Tibial nerve (tissue), 4 donors: ENCODE measurements at regions not wholly inside any gene's neighbourhood (a gene's known extent, or its start where the extent isn't known, plus 50 kb on each side); places are given as distances from the start of the nearest gene placed in this dataset.

Experiments
- DNase-seq, 2 donors: peaks; one replicate each; pipeline ENCODE4 v3.0.0-alpha.2; 2019; ENCODE audit warnings: low spot score in 2 of 2
- H3K27ac ChIP-seq, 4 donors: fragments of 200-600 bp; sonication (generic) in 3 of 4; one replicate each; pipeline ENCODE4 v1.5.1; 2017 to 2019; ENCODE audit warnings: mild to moderate bottlenecking in 1 of 4
- H3K27me3 ChIP-seq, 2 donors: fragments of 200-600 bp; sonication (generic) in 1 of 2; one replicate each; pipeline versions ENCODE4 v1.5.1 to v1.6.0; 2017 to 2019
- H3K36me3 ChIP-seq, 3 donors: fragments of 200-600 bp; sonication (generic); one replicate each; pipeline ENCODE4 v1.5.1; 2018 to 2019
- H3K4me1 ChIP-seq, 4 donors: fragments of 200-600 bp; sonication (generic) in 3 of 4; one replicate each; pipeline ENCODE4 v1.5.1; 2017 to 2019
- H3K4me3 ChIP-seq, 4 donors: fragments of 200-600 bp; sonication (generic) in 3 of 4; one replicate each; pipeline ENCODE4 v1.5.1; 2017 to 2019; ENCODE audit warnings: mild to moderate bottlenecking in 1 of 4, moderate library complexity in 1 of 4
- H3K9me3 ChIP-seq, 4 donors: fragments of 200-600 bp; sonication (generic) in 3 of 4; one replicate each; pipeline ENCODE4 v1.5.1; 2017 to 2019
- EP300 ChIP-seq, 2 donors: sonication (generic); formaldehyde crosslinking; IDR thresholded peaks; one replicate each; pipeline ENCODE4 v1.6.1; 2017; ENCODE audit warnings: antibody characterized with exemption in 2 of 2, mild to moderate bottlenecking in 1 of 2
- POLR2A ChIP-seq, 2 donors: fragments of 450-650 bp; IDR thresholded peaks; one replicate each; pipeline ENCODE4 v1.6.1; 2017; ENCODE audit warnings: antibody characterized with exemption in 2 of 2, mild to moderate bottlenecking in 2 of 2, moderate library complexity in 2 of 2
- WGBS, 2 donors: methylation state at CpG; one replicate each; pipeline ENCODE4 v1.1.5; 2018; 5-methylcytosine and 5-hydroxymethylcytosine counted together
- TF ChIP-seq, protein P1 (sequence below), 5 experiments: fragments of 200-600 bp in 3 of 5; fragments of 450-650 bp in 2 of 5; sonication (generic) in 3 of 5; IDR thresholded peaks; one replicate each; pipeline ENCODE4 v1.5.1; 2016 to 2019; ENCODE audit warnings: antibody characterized with exemption in 5 of 5, mild to moderate bottlenecking in 3 of 5, moderate library complexity in 2 of 5

DNA sequence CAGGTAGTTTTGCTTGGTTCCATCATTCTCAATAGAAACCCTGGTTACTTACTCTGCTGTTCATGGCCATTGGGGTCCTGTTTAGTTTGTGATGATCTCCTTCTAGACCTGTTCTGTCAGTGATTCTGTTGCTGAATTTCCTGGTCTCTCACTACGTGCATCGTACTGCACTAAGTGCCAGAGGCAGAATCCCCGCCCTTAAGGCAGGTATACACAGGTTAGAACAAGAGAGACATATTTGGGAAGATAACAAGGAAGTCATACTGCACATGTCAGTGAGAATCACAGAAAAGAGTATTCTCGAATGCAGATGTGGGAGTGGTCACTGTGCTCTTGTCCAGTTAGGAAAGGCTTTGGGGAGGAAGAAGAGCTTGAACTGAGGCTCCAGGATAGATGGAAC, 148.1 kb upstream of the MYLIP start:
- TF ChIP-seq POLR2A (IDR thresholded peaks at IDR 0.05) (no peak), EP300 (IDR thresholded peaks at IDR 0.05) (no peak)
- TF ChIP-seq, protein P1, sequence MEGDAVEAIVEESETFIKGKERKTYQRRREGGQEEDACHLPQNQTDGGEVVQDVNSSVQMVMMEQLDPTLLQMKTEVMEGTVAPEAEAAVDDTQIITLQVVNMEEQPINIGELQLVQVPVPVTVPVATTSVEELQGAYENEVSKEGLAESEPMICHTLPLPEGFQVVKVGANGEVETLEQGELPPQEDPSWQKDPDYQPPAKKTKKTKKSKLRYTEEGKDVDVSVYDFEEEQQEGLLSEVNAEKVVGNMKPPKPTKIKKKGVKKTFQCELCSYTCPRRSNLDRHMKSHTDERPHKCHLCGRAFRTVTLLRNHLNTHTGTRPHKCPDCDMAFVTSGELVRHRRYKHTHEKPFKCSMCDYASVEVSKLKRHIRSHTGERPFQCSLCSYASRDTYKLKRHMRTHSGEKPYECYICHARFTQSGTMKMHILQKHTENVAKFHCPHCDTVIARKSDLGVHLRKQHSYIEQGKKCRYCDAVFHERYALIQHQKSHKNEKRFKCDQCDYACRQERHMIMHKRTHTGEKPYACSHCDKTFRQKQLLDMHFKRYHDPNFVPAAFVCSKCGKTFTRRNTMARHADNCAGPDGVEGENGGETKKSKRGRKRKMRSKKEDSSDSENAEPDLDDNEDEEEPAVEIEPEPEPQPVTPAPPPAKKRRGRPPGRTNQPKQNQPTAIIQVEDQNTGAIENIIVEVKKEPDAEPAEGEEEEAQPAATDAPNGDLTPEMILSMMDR (IDR thresholded peaks at IDR 0.05), result no peak
- Histone ChIP-seq H3K27ac (no peak overlapping the region), H3K36me3 (no peaks in the 10 kb centered on the region), H3K4me1 (no peaks in the 10 kb centered on the region), H3K4me3 (no peak overlapping the region), H3K27me3 (no peaks in the 10 kb centered on the region), H3K9me3 (no peaks in the 10 kb centered on the region)
- WGBS, 2 donors, result 86% methylated on average over 4 of the region's 4 CpGs
- DNase-seq, result no peak

DNA sequence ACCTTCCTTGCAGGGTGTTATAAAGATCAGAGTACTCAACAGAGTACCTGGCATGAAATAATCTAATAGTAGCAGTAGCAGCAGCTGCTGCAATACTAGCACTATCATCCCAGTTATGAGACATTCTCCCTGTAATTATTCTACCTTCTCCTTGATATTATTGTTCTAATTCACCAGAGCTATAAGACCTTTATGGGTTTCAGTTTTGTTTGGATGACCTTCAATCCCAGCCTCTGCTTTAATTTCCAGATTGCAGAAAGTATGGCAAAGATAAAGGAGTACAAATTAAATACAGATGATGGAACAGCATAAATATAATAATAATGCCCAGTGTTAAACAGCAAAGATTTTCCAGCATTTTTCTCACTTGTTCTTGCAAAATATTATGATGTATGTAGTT, 150.5 kb upstream of the MYLIP start:
- no peaks in the 10 kb centered on the region for H3K27me3 ChIP-seq
- no peak overlapping the region for H3K27ac ChIP-seq
- TF ChIP-seq POLR2A (IDR thresholded peaks at IDR 0.05) (no peak), EP300 (IDR thresholded peaks at IDR 0.05) (no peak)
- TF ChIP-seq, protein P1 (IDR thresholded peaks at IDR 0.05), result no peak

DNA sequence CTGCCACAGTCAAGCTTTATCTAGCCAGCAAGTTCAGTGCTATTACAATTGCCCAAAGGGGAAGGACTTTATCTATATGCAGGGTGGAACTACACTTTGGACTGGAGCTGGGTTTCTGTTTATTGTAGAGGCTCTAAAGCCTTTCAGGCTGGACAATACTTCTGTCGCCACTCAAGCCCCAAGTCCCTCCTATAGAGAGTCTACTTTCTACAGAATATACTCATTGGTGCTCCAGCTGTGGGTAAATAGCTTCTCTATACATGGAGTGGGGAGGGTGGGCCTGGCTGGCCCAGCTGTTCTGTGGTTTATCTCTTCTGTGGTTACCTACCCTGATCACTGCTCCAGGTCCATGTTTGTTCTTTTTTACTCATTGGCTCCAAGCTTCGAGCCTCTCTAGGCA, 151.8 kb upstream of the MYLIP start:
- TF ChIP-seq EP300 (IDR thresholded peaks at IDR 0.05), result no peak
- no peak for TF ChIP-seq POLR2A (IDR thresholded peaks at IDR 0.05)
- TF ChIP-seq, protein P1 (IDR thresholded peaks at IDR 0.05), result no peak
- H3K4me3 ChIP-seq, result no peak overlapping the region
- no peaks in the 10 kb centered on the region for H3K4me1 ChIP-seq
- no peak for DNase-seq
- H3K36me3 ChIP-seq, result no peaks in the 10 kb centered on the region
- H3K27ac ChIP-seq, result no peak overlapping the region
- H3K9me3 ChIP-seq, result peaks cover 0 to 16% (median 2%) of the 10 kb centered on the region in 4 donors
- H3K27me3 ChIP-seq, result no peaks in the 10 kb centered on the region
- 91 to 94% methylated on average over 2 of the region's 2 CpGs for WGBS, 2 donors

More for the DNA sequence above, 150.5 kb upstream of the MYLIP start:
- no peaks in the 10 kb centered on the region for H3K36me3 ChIP-seq
- peaks cover 0 to 8% (median 2%) of the 10 kb centered on the region in 4 donors for H3K9me3 ChIP-seq
- no peaks in the 10 kb centered on the region for H3K4me1 ChIP-seq
- no peak for DNase-seq
- H3K4me3 ChIP-seq, result no peak overlapping the region

DNA sequence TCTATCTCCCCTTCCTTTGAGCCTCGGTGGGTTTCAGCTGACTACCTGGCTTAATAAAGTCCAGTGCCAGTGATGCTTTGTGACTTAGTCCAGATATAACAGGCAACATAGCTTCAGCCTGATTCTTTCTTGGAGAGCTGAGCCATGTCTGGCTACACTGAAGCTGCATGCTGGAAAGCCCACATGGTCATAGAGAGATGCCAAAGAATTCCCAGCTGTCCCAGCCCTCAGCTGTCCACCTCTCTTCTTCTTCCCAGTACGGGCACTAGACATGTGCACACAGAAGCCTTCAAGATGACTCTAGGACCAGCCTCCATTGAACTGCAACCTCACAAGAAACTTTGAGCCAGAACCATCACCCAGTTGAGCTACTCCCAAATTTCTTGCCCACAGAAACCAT, 154.1 kb upstream of the MYLIP start:
- Histone ChIP-seq H3K27ac (no peak overlapping the region), H3K4me3 (no peak overlapping the region), H3K36me3 (no peaks in the 10 kb centered on the region), H3K9me3 (peaks cover 0 to 16% (median 2%) of the 10 kb centered on the region in 4 donors), H3K27me3 (no peaks in the 10 kb centered on the region), H3K4me1 (no peaks in the 10 kb centered on the region)
- TF ChIP-seq, protein P1 (IDR thresholded peaks at IDR 0.05), result no peak
- no peak for TF ChIP-seq EP300 (IDR thresholded peaks at IDR 0.05)
- no peak for TF ChIP-seq POLR2A (IDR thresholded peaks at IDR 0.05)
- no peak for DNase-seq
- WGBS, 2 donors, result 94 to 98% methylated on average over 2 of the region's 2 CpGs

DNA sequence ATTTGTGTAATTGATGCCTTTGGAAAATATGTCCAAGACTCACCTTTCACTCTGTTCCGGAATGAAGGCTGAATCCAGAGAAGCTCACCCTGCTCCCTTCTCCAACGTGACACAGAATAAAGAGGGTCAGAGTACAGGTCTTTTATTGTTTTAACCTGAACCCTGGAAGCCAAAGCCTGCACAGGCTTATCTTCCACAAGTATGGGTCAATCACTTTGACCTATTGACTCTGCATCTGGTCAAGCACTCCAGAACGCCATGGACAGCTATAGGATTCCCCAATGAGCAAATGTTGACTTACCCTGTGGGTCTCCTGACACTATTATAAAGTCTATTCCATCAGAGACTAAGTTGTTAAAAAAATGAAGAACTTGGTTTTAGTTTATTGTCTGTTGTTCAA, 158.4 kb upstream of the MYLIP start:
- WGBS, 2 donors, result 36 to 39% methylated on average over 3 of the region's 3 CpGs
- Histone ChIP-seq H3K36me3 (no peaks in the 10 kb centered on the region), H3K27ac (no peak overlapping the region), H3K4me3 (no peak overlapping the region), H3K9me3 (peaks cover 0 to 16% (median 2%) of the 10 kb centered on the region in 4 donors), H3K4me1 (no peaks in the 10 kb centered on the region), H3K27me3 (no peaks in the 10 kb centered on the region)
- TF ChIP-seq, protein P1 (IDR thresholded peaks at IDR 0.05), result no peak
- no peak for TF ChIP-seq EP300 (IDR thresholded peaks at IDR 0.05)
- DNase-seq, result no peak
